ENCODE measurements at regions not wholly inside any gene's neighbourhood (a gene's known extent, or its start where the extent isn't known, plus 50 kb on each side); places are given as distances from the start of the nearest gene placed in this dataset.

GRCh38 chr1:67574221-67574620 lies 110.8 kb upstream of the GADD45A start:
- POLR2A ChIA-PET (ENCODE audit: unreplicated experiment) = no interaction called here
- CTCF ChIA-PET = interaction anchor here (1.0 kb wide), 1 partner anchor 12 kb away, joined by 3 read pairs; no protein-coding TSS in a partner anchor
- H3K9me2 ChIP-seq (ENCODE audit: insufficient read depth) = no peaks in the 10 kb centered on the region
- H3K36me3 ChIP-seq (ENCODE audit: low read depth) = no peaks in the 10 kb centered on the region
- no peaks in the 10 kb centered on the region for H4K20me1 ChIP-seq (ENCODE audit: insufficient read depth)
- no peaks in the 10 kb centered on the region for H3K79me2 ChIP-seq (ENCODE audit: low read depth)
- DNase-seq = no peak
- no peaks in the 10 kb centered on the region for H3K9me3 ChIP-seq (ENCODE audit: insufficient read depth, low read depth)
- H2AFZ ChIP-seq = no peak overlapping the region
- H3K4me3 ChIP-seq = no peak overlapping the region
- H3K27me3 ChIP-seq (ENCODE audit: insufficient read depth, low read depth) = no peaks in the 10 kb centered on the region
- TF ChIP-seq, protein P1, sequence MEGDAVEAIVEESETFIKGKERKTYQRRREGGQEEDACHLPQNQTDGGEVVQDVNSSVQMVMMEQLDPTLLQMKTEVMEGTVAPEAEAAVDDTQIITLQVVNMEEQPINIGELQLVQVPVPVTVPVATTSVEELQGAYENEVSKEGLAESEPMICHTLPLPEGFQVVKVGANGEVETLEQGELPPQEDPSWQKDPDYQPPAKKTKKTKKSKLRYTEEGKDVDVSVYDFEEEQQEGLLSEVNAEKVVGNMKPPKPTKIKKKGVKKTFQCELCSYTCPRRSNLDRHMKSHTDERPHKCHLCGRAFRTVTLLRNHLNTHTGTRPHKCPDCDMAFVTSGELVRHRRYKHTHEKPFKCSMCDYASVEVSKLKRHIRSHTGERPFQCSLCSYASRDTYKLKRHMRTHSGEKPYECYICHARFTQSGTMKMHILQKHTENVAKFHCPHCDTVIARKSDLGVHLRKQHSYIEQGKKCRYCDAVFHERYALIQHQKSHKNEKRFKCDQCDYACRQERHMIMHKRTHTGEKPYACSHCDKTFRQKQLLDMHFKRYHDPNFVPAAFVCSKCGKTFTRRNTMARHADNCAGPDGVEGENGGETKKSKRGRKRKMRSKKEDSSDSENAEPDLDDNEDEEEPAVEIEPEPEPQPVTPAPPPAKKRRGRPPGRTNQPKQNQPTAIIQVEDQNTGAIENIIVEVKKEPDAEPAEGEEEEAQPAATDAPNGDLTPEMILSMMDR (conservative IDR thresholded peaks at IDR 0.05) = no peak
- TF ChIP-seq EZH2 (IDR thresholded peaks at IDR 0.05; ENCODE audit: low read depth) = no peak
- no peak overlapping the region for H3K27ac ChIP-seq
- intact Hi-C loops (cut with micrococcal nuclease; ENCODE audit: unreplicated experiment) = loop anchor here (5.0 kb wide), 1 partner anchor 53 kb away; no protein-coding TSS in a partner anchor
- no TSS peak for BruUV-seq (replicated peaks)
- peaks cover 41% of the 10 kb centered on the region for H3F3A ChIP-seq (ENCODE audit: insufficient read depth, low read depth)
- peaks cover 57% of the 10 kb centered on the region for H3K4me1 ChIP-seq (replicated peaks; ENCODE audit: insufficient read depth)
- no peak overlapping the region for H3K4me2 ChIP-seq

GRCh38 chr1:67575861-67576260 lies 109.1 kb upstream of the GADD45A start:
- intact Hi-C loops (cut with micrococcal nuclease; ENCODE audit: unreplicated experiment) = no loop called here
- Histone ChIP-seq H3K27ac (no peak overlapping the region), H3K4me3 (no peak overlapping the region), H3K27me3 (ENCODE audit: insufficient read depth, low read depth) (no peaks in the 10 kb centered on the region), H3F3A (ENCODE audit: insufficient read depth, low read depth) (peaks cover 47% of the 10 kb centered on the region), H2AFZ (no peak overlapping the region), H3K36me3 (ENCODE audit: low read depth) (no peaks in the 10 kb centered on the region), H3K9me3 (ENCODE audit: insufficient read depth, low read depth) (no peaks in the 10 kb centered on the region), H3K4me2 (no peak overlapping the region), H3K79me2 (ENCODE audit: low read depth) (no peaks in the 10 kb centered on the region), H3K4me1 (replicated peaks; ENCODE audit: insufficient read depth) (peaks cover 59% of the 10 kb centered on the region), H4K20me1 (ENCODE audit: insufficient read depth) (no peaks in the 10 kb centered on the region), H3K9me2 (ENCODE audit: insufficient read depth) (no peaks in the 10 kb centered on the region)
- CTCF ChIA-PET = no interaction called here
- peak in 1 of 2 experiments; percentile 77 for DNase-seq
- POLR2A ChIA-PET (ENCODE audit: unreplicated experiment) = no interaction called here
- BruUV-seq (replicated peaks) = no TSS peak
- TF ChIP-seq EZH2 (IDR thresholded peaks at IDR 0.05; ENCODE audit: low read depth) = no peak
- TF ChIP-seq, protein P1 (conservative IDR thresholded peaks at IDR 0.05) = no peak

DNA sequence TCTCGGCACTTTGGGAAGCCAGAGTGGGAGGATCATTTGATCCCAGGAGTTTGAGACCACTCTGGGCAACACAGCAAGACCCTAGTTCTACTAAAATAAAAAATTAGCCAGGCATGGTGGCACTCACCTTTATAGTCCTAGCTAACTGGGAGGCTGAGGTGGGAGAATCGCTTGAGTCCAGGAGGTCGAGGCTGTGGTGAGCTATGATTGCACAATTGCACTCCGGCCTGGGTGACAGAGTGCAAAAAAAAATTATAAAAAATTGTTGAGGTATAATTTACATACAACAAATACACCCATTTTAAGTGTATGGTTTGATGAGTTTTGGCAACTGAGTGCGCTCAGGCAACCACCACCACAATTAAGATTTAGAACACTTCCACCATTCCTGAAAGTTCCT lies 108.5 kb upstream of the GADD45A start:
- intact Hi-C loops (cut with micrococcal nuclease; ENCODE audit: unreplicated experiment) = no loop called here
- no peak overlapping the region for H3K27ac ChIP-seq
- H3K27me3 ChIP-seq (ENCODE audit: insufficient read depth, low read depth) = no peaks in the 10 kb centered on the region
- H4K20me1 ChIP-seq (ENCODE audit: insufficient read depth) = no peaks in the 10 kb centered on the region
- CTCF ChIA-PET = no interaction called here
- H3F3A ChIP-seq (ENCODE audit: insufficient read depth, low read depth) = peaks cover 47% of the 10 kb centered on the region
- no peaks in the 10 kb centered on the region for H3K9me2 ChIP-seq (ENCODE audit: insufficient read depth)
- no peak overlapping the region for H2AFZ ChIP-seq
- H3K4me1 ChIP-seq (replicated peaks; ENCODE audit: insufficient read depth) = peaks cover 59% of the 10 kb centered on the region
- H3K4me3 ChIP-seq = no peak overlapping the region
- no peaks in the 10 kb centered on the region for H3K36me3 ChIP-seq (ENCODE audit: low read depth)
- no peaks in the 10 kb centered on the region for H3K79me2 ChIP-seq (ENCODE audit: low read depth)
- no TSS peak for BruUV-seq (replicated peaks)
- H3K9me3 ChIP-seq (ENCODE audit: insufficient read depth, low read depth) = no peaks in the 10 kb centered on the region
- H3K4me2 ChIP-seq = no peak overlapping the region
- POLR2A ChIA-PET (ENCODE audit: unreplicated experiment) = interaction anchor here (0.6 kb wide), 1 partner anchor 1308 kb away, joined by 10 read pairs; no protein-coding TSS in a partner anchor
- TF ChIP-seq, protein P1 (conservative IDR thresholded peaks at IDR 0.05) = no peak
- TF ChIP-seq EZH2 (IDR thresholded peaks at IDR 0.05; ENCODE audit: low read depth) = no peak
- DNase-seq = no peak

Measured in PC-9 (cell line).